Brain microvascular endothelial cell (primary cell): ENCODE measurements at regions not wholly inside any gene's neighbourhood (a gene's known extent, or its start where the extent isn't known, plus 50 kb on each side); places are given as distances from the start of the nearest gene placed in this dataset.

ENCODE experiments used
- DNase-seq: peaks from one replicate; pipeline ENCODE4 v3.0.0-alpha.2; 2020
- H3K27ac ChIP-seq: fragments of 250-450 bp; sonication (Bioruptor Pico); 2 replicates; pipeline ENCODE4 v1.5.1; 2020; ENCODE audit warnings: mild to moderate bottlenecking, moderate library complexity
- H3K27me3 ChIP-seq: fragments of 250-450 bp; sonication (Bioruptor Pico); replicated peaks from 2 replicates; pipeline ENCODE4 v1.5.1; 2020; ENCODE audit warnings: mild to moderate bottlenecking
- H3K36me3 ChIP-seq: fragments of 250-450 bp; sonication (Bioruptor Pico); replicated peaks from 2 replicates; pipeline ENCODE4 v1.5.1; 2020; ENCODE audit warnings: mild to moderate bottlenecking
- H3K4me3 ChIP-seq: 2 replicates; pipeline ENCODE4 v1.5.1; 2011; ENCODE audit warnings: low read depth, mild to moderate bottlenecking, control low read depth, low read length, moderate library complexity
- in situ Hi-C: cut with HindIII; loops from 2 replicates; pipeline ENCODE4 v1.10.0; 2017; ENCODE audit warnings: low sequenced_read_pairs, low pct_ligation_motif_present
- TF ChIP-seq, protein P1 (sequence below): IDR thresholded peaks from 2 replicates; pipeline ENCODE4 v1.5.1; 2011; ENCODE audit warnings: low read depth, mild to moderate bottlenecking, moderate library complexity, low read length, control low read depth, inconsistent platforms; ENCODE audit errors: missing control alignments

DNA sequence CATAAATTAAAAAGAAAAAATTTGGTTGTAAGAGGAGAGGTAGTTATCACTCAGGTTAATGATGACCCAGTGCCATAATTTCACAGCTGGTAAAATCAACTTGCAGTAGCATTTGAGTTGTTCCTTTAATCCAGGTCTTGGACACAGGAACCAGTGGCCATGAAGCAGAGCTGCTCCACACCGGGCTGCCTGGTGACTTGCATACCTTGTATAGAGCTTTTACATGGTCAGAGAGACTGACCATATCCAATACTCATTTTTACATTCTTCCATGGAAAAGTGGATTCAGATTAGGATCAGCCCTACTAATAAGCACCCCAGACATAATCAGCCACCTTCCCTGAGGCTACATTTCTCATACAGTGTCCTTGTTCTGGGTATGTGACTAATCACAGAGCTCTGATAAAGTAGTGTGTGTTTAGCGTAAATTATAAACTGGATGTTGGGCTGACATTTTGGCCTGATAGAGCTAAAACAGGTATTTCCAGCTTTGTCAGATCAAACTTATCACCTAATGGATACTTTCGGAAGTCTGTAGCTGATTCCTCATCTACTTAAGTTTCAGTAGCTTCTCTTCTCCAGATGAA lies 77.0 kb upstream of the ZSWIM6 start:
- TF ChIP-seq, protein P1, sequence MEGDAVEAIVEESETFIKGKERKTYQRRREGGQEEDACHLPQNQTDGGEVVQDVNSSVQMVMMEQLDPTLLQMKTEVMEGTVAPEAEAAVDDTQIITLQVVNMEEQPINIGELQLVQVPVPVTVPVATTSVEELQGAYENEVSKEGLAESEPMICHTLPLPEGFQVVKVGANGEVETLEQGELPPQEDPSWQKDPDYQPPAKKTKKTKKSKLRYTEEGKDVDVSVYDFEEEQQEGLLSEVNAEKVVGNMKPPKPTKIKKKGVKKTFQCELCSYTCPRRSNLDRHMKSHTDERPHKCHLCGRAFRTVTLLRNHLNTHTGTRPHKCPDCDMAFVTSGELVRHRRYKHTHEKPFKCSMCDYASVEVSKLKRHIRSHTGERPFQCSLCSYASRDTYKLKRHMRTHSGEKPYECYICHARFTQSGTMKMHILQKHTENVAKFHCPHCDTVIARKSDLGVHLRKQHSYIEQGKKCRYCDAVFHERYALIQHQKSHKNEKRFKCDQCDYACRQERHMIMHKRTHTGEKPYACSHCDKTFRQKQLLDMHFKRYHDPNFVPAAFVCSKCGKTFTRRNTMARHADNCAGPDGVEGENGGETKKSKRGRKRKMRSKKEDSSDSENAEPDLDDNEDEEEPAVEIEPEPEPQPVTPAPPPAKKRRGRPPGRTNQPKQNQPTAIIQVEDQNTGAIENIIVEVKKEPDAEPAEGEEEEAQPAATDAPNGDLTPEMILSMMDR: no peak
- no peak for DNase-seq
- Histone ChIP-seq H3K27ac (no peak overlapping the region), H3K4me3 (no peak overlapping the region), H3K36me3 (no peaks in the 10 kb centered on the region), H3K27me3 (no peaks in the 10 kb centered on the region)
- in situ Hi-C loops: no loop called here

DNA sequence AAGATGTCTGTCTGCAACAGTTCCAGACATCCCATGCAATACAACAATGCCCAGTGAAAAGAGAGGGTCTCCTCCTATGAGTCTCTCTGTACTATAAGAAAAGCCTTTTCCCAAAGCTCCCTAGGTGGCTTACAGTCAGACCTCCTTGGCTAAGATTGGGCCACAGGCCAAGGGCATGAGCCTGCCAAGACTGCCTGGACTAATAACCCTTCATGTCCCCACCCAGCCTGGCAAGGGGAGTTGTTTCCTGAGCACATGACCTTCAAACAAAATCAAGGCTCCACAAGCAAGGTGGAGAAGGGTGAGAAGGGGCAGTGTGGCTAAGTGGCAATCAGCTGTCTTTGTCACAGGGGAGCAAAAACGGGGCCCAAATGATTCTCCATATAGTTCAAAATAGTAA lies 75.6 kb upstream of the ZSWIM6 start:
- Histone ChIP-seq H3K27me3 (no peaks in the 10 kb centered on the region), H3K4me3 (no peak overlapping the region), H3K27ac (no peak overlapping the region), H3K36me3 (no peaks in the 10 kb centered on the region)
- TF ChIP-seq, protein P1: no peak
- in situ Hi-C loops: no loop called here
- no peak for DNase-seq

DNA sequence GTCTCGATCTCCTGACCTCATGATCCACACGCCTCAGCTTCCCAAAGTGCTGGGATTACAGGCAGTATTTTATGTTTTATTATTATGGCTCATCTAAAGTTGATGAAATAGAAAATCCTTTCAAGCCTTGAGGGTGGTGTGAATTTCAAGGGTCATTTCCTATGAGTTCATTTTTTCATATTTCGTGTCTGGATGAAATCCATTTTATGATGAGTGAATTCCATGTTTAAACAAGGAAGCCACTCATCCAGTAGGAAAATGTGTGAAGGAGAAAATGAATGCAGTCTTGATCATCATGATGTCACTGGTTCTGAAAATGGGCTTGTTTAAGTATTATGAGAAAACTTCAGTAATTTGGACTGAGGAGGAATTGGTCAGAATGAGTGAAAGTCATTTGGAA lies 74.6 kb upstream of the ZSWIM6 start:
- no peak for DNase-seq
- in situ Hi-C loops: no loop called here
- Histone ChIP-seq H3K36me3 (no peaks in the 10 kb centered on the region), H3K27me3 (no peaks in the 10 kb centered on the region), H3K4me3 (no peak overlapping the region), H3K27ac (no peak overlapping the region)
- TF ChIP-seq, protein P1: no peak

DNA sequence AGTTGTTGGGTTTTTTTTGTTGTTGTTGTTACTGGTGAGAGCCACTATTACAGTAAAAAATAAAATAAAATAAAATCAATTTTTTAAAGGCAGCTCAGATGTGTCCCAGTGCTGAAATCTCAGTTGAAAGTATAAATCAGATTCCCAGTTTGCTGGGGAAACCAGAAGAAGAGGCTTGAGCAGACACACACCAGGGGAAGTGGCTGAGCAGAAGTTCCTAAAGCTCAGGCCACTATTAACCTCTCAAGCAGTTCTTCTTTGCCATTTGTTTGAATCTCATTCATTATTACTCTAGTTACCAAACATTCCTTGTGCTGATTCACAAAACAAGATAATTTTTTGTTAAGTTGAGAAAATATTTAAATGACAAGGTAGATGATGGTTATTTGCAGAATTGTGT lies 70.9 kb upstream of the ZSWIM6 start:
- Histone ChIP-seq H3K27me3 (no peaks in the 10 kb centered on the region), H3K36me3 (no peaks in the 10 kb centered on the region), H3K27ac (no peak overlapping the region), H3K4me3 (no peak overlapping the region)
- no peak for DNase-seq
- in situ Hi-C loops: no loop called here
- TF ChIP-seq, protein P1: no peak

DNA sequence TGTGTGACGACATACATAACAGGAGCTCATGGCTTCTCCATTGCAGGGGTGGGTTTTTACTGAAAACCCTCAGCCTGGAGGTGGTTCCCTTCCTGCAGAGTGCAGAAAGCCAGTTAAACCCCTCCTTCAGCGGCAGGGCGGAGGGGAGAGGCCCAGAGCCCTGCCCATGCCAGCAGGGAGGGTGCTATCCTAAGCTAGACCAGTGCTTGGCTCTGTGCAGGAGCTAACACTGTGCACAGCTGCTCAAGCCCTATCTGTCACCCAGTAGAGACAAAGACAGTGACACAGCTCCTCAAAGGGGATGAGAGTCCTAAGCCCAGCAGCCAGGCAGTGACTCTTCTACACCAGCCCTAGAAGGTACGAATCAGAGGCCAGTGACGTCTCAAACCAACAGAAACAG lies 70.0 kb upstream of the ZSWIM6 start:
- Histone ChIP-seq H3K27me3 (no peaks in the 10 kb centered on the region), H3K36me3 (no peaks in the 10 kb centered on the region), H3K4me3 (no peak overlapping the region), H3K27ac (no peak overlapping the region)
- TF ChIP-seq, protein P1: no peak
- in situ Hi-C loops: no loop called here
- no peak for DNase-seq

DNA sequence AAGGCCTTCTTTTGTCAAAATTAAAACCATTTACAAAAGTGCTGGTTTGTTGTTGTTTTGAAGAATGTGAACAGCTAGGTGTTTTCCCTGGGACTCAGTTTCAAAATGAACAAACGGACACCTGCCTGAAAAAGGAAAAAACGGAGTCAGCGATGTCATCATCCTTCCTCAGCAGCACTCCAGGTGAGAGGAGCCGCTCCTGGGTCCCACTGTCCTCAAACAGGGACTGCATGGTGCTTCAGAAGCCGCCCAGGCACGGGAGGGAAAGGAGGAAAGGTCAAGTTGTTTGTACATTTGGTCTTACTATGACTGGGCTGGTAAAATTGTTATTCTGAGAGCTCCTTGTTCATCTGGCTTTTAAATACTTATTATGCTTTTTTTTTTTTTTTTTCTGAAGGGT lies 69.0 kb upstream of the ZSWIM6 start:
- TF ChIP-seq, protein P1: no peak
- H3K4me3 ChIP-seq: no peak overlapping the region
- no peak overlapping the region for H3K27ac ChIP-seq
- no peaks in the 10 kb centered on the region for H3K36me3 ChIP-seq
- in situ Hi-C loops: no loop called here
- no peaks in the 10 kb centered on the region for H3K27me3 ChIP-seq
- DNase-seq: no peak
